Heart left ventricle (tissue), 13 donors: ENCODE measurements at regions not wholly inside any gene's neighbourhood (a gene's known extent, or its start where the extent isn't known, plus 50 kb on each side); places are given as distances from the start of the nearest gene placed in this dataset.

Experiments used
- POLR2A ChIP-seq, 2 donors: fragments of 450-650 bp; IDR thresholded peaks; one replicate each; pipeline ENCODE4 v1.6.1; 2017; ENCODE audit warnings: antibody characterized with exemption in 2 of 2, mild to moderate bottlenecking in 2 of 2, moderate library complexity in 2 of 2
- TF ChIP-seq, protein P1 (sequence below), 12 donors: fragments of 200-600 bp; sonication (generic) in 4 of 12; IDR thresholded peaks; one replicate each; pipeline versions ENCODE4 v1.5.0 to v1.8.0; 2018 to 2022; ENCODE audit warnings: antibody characterized with exemption in 12 of 12, mild to moderate bottlenecking in 5 of 12
- donor health status: ischemic (EF 13 %, LVEDD 7.1; RV severe dilation, severe dysfunction).
- donor health status: DM: no; HTN: yes; CAD: no.
- donor health status: DM: no; HTN: no; CAD: no.
- donor health status: ischemic (EF 25% LVEDD 6.9; RV normal size, moderate dysfunction).
- donor health status: ischemic (EF 25% LVEDD 5.7; RV mildly dilated, moderate dysfunction).
- donor health status: ischemic (EF 35%, LVEDD 5.7; RV mildly dilated, moderate dysfunction).
- donor health status: nonischemic (EF 11% LVEDD 7.7; RV severe dilation, severe dysfunction).
- donor health status: DM: yes; HTN: yes; CAD: no.
- donor health status: PGD.
- donor health status: ischemic (EF 29% LVEDD 5.4; RV normal size, mild dysfunction).
- donor health status: nonischemic (EF 23%, LVEDD 6.1; RV moderate dilation, normal function).

DNA sequence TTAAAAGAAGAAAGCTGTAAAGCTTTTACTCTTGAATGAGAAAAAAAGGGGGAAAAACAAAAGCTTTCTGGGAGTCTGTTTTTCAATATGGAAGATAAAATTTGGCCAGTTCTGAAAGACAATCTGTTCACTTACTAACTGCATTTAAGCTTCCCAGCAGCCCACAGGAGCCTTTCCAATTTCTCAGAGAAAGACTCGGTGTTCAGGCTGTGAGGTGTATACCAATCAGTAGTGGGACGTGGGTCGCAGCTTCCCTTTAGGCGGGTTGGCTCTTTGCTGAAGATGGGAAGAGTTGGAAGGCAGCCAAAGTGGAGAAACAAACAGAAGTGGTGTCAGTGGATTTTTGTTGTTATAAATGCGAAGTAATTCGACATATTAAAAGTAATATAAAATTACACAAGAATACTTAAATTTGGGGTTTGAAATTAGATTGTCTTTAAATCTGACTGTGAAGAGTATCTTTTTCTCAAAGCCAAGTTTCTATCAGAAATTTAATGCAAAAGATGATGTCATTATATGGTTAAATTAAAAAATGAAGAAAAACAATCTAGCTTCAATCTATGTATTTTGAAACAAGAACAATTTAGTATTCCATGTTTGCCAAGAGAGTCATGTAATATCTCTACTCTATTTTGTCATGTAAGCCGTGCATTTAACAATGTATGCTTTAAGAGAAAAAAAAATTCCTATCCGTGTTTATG, 590.2 kb upstream of the ATXN7L3B start:
- TF ChIP-seq, protein P1, sequence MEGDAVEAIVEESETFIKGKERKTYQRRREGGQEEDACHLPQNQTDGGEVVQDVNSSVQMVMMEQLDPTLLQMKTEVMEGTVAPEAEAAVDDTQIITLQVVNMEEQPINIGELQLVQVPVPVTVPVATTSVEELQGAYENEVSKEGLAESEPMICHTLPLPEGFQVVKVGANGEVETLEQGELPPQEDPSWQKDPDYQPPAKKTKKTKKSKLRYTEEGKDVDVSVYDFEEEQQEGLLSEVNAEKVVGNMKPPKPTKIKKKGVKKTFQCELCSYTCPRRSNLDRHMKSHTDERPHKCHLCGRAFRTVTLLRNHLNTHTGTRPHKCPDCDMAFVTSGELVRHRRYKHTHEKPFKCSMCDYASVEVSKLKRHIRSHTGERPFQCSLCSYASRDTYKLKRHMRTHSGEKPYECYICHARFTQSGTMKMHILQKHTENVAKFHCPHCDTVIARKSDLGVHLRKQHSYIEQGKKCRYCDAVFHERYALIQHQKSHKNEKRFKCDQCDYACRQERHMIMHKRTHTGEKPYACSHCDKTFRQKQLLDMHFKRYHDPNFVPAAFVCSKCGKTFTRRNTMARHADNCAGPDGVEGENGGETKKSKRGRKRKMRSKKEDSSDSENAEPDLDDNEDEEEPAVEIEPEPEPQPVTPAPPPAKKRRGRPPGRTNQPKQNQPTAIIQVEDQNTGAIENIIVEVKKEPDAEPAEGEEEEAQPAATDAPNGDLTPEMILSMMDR (IDR thresholded peaks at IDR 0.05), result no peak
- no peak for TF ChIP-seq POLR2A (IDR thresholded peaks at IDR 0.05)
